ENCODE measurements at regions not wholly inside any gene's neighbourhood (a gene's known extent, or its start where the extent isn't known, plus 50 kb on each side); places are given as distances from the start of the nearest gene placed in this dataset.

- H3K79me1 ChIP-seq (ENCODE audit: low read depth in 1 of 2, low read length in 2 of 2), result no peaks in the 10 kb centered on the region; a peak in 1 of 4 replicates
- no peaks in the 10 kb centered on the region for H3K27me3 ChIP-seq (ENCODE audit: control insufficient read depth, insufficient read depth, low read length)
- no peak overlapping the region for H4K5ac ChIP-seq (ENCODE audit: low read depth, low read length)
- no peaks in the 10 kb centered on the region for H4K20me1 ChIP-seq (ENCODE audit: insufficient read depth, low read length)
- no peak overlapping the region for H3K4me3 ChIP-seq (ENCODE audit: insufficient read depth, low read depth, low read length)
- no peaks in the 10 kb centered on the region for H3K9me1 ChIP-seq (ENCODE audit: insufficient read depth, low read length)
- ATAC-seq (ENCODE audit: low read depth) (peak; percentile 27; the same call in 1 of the 2 replicates), DNase-seq (peak; percentile 7)
- H3K4me2 ChIP-seq (ENCODE audit: low read depth, low read length), result no peak overlapping the region; the same call in none of the 2 replicates
- no peak overlapping the region for H4K91ac ChIP-seq (ENCODE audit: insufficient read depth, low read depth, low read length)
- H4K8ac ChIP-seq (ENCODE audit: low read depth in 2 of 2, low read length in 2 of 2), result peak overlapping the region in 1 of 2 experiments; percentile 28; a peak in 1 of 4 replicates
- no peak overlapping the region for H2BK120ac ChIP-seq (ENCODE audit: low read depth, low read length)
- in situ Hi-C loops (cut with MboI; ENCODE audit: low sequenced_read_pairs), result no loop called here
- no peak overlapping the region for H3K23ac ChIP-seq (ENCODE audit: low read depth, low read length)
- H3K56ac ChIP-seq (ENCODE audit: extremely low read depth, insufficient read depth, low read length), result no peak overlapping the region
- H3K36me3 ChIP-seq (ENCODE audit: control insufficient read depth, insufficient read depth, low read length), result no peaks in the 10 kb centered on the region
- H3K14ac ChIP-seq (replicated peaks; ENCODE audit: low read depth, low read length), result no peak overlapping the region
- H3K4me1 ChIP-seq (ENCODE audit: control insufficient read depth, insufficient read depth, low read length), result peaks cover 3% of the 10 kb centered on the region; the same call in 1 of the 2 replicates
- intact Hi-C loops (cut with micrococcal nuclease), result no loop called here
- no peak overlapping the region for H2AK9ac ChIP-seq (replicated peaks; ENCODE audit: low read depth, low read length, poor library complexity)
- dilution Hi-C loops (cut with HindIII; ENCODE audit: low sequenced_read_pairs, unreplicated experiment), result no loop called here
- no peaks in the 10 kb centered on the region for H3K9me3 ChIP-seq (ENCODE audit: control insufficient read depth, insufficient read depth, low read length)
- no peak overlapping the region for H2BK15ac ChIP-seq (ENCODE audit: low read depth, low read length)
- 46% methylated on average over 2 of the region's 10 CpGs; no CpG with 5 or more reads in 1 of the 2 experiments for WGBS, 2 experiments (ENCODE audit: extremely low coverage in 2 of 2, insufficient read length in 1 of 2)
- H3K18ac ChIP-seq (ENCODE audit: low read depth, low read length), result no peak overlapping the region
- no peak overlapping the region for H2AK5ac ChIP-seq (ENCODE audit: low read depth, low read length)
- ChIA-PET CTCF (no interaction called here), POLR2A (ENCODE audit: unreplicated experiment) (no interaction called here)
- no peak overlapping the region for H2AFZ ChIP-seq (replicated peaks; ENCODE audit: low read length, poor library complexity)
- no peak overlapping the region for H2BK5ac ChIP-seq (ENCODE audit: low read depth, low read length, poor library complexity, severe bottlenecking)
- H3K9ac ChIP-seq (ENCODE audit: low read depth, low read length), result no peak overlapping the region
- H3K4ac ChIP-seq (ENCODE audit: low read depth, low read length), result no peak overlapping the region
- BruUV-seq (replicated peaks), result no TSS peak
- no peak overlapping the region for H2BK20ac ChIP-seq (ENCODE audit: low read depth, low read length)
- no peak overlapping the region for H3K27ac ChIP-seq (ENCODE audit: insufficient read depth, low read length)
- TF ChIP-seq MAFK (IDR thresholded peaks at IDR 0.05; ENCODE audit: low read depth, low read length), result peak; percentile 48; the same call in 1 of the 2 replicates
- TF ChIP-seq RCOR1 (IDR thresholded peaks at IDR 0.05; ENCODE audit: insufficient replicate concordance, low read length), result no peak
- peak; percentile 97 for TF ChIP-seq NFE2L2 (IDR thresholded peaks at IDR 0.05; ENCODE audit: low read depth, low read length)
Observed at GRCh38 chr15:96392380-96393208, 62.1 kb downstream of the NR2F2 start.

Measured in IMR-90 (cell line).